ENCODE measurements at regions not wholly inside any gene's neighbourhood (a gene's known extent, or its start where the extent isn't known, plus 50 kb on each side); places are given as distances from the start of the nearest gene placed in this dataset.

DNA sequence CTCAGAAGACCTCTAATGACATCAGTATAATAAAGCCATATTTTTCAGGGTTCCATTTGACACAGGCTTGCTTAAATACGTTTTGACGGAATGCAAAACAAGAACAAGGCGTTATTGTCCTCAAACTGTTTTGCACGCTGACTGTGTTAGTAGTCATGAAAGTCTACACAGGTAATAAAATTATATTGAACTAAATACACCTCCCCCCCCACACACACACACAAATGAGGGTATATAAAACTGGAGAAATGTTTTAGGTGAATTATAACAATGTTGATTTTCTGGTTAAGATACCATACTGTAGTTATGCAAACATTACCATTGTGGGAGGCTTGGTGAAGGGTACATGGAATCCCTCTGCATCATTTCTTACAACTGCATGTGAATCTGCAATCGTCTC lies 257.1 kb upstream of the ARRDC4 start:
- DNase-seq (ENCODE audit: low read depth) = no peak

DNA sequence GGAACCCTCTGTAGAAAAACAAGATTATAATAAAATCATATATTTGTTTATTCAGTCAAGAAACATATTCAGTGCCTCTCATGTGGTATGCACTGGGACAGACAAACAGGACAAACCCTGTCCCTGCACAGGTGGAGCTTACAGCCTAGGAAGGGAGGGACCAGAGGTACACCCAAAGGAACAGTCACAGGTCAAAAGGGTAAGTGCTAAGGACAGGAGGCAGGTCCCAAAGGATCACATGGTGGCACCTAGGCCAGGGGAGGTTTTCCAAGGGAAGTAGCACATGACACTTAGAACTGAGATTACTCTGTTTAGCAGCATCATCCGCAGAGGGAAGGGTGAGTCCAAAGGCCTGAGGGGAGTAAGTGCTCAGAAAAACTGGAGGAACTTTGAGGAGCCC lies 254.4 kb upstream of the ARRDC4 start:
- no peak for DNase-seq (ENCODE audit: low read depth)

DNA sequence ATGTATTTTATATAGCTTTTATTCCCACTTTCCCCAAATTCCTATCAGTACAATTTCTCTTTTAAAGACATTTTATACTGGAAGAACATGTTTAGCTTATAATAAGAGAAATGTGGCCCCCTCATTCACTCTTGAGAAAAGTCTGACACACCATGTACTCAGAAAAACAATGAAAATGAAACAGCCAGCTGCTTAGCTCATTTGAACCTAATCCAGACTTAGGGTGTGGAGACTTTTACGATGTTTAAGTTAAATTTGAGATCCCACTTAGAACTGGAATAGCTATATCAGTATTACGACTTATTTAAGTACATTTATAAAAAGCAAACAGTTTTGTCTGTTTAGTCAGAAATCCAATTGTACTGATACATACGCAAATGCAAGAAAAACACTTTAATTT lies 252.3 kb upstream of the ARRDC4 start:
- no peak for DNase-seq (ENCODE audit: low read depth)

DNA sequence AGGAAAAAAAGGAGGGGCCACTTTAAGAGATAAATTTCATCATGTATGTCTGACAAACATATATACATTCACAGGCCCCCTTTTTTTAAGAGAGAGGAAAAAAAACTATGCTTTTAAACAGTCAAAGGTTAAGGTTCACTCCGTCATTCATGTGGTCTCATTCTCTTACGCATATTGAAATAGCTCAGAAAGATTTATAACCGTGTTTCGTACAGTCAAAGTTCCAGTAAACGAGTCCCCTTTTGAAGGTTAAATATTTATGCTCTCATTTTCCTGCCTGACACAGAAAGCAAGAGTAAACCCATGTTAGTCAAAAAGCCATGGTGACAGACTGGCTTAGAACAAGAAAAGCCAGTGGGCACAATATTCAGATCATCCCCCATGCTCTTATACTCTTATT lies 248.0 kb upstream of the ARRDC4 start:
- DNase-seq (ENCODE audit: low read depth) = no peak

DNA sequence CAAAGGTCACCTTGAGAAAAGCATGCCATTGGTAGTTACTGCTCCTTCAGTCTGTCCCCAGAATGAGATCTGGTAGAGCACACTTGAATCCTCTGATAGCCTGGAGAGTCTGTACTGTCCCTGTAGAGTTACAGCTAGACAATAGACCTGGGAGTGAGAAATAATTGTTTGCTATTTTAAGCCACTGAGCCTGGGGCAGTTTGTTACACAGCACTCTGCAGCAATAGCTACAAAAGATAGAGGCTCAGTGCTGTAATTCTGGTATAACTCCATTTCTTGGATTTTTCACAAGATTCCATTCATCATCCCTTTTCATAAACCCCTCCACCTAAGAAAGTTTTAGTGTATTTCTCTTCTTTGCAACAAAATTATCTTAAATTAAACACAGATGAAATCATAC lies 242.7 kb upstream of the ARRDC4 start:
- DNase-seq (ENCODE audit: low read depth) = no peak

DNA sequence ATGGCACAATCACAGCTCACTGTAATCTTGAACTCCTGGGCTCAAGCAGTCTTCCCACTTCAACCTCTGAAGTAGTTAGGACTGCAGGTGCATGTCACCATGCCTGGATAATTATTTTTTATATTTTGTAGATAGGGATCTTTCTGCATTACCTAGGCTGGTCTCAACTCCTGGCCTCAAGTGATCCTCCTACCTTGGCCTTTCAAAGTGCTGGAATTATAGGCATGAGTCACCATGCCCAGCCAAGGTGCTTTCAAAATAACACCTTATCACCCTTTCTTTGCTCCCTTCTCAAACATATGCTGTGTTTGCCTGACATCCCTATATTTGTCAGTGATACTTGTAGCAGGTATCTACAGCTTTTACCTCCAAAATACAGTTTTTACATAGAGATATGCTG lies 242.0 kb upstream of the ARRDC4 start:
- DNase-seq (ENCODE audit: low read depth) = no peak

DNA sequence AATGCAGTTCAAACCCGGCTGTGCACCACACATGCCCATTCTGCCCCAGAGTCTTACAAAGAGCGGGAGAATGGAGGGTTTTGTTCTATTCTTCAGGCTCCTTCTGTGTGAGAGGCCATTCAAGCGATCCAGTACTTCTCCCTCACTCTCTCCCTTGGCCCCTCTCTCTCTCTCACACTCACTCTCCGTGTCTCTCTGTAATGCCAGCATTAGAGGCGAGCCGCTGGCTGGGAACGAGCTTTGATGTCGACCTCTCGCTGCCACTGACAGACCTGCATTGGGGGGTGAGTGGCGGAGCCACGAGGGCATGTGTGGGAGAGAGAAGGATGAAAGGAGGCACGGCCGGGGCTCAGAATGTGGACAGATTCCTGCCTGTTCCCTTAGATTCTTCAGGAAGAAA lies 231.7 kb upstream of the ARRDC4 start:
- no peak for DNase-seq (ENCODE audit: low read depth)

DNA sequence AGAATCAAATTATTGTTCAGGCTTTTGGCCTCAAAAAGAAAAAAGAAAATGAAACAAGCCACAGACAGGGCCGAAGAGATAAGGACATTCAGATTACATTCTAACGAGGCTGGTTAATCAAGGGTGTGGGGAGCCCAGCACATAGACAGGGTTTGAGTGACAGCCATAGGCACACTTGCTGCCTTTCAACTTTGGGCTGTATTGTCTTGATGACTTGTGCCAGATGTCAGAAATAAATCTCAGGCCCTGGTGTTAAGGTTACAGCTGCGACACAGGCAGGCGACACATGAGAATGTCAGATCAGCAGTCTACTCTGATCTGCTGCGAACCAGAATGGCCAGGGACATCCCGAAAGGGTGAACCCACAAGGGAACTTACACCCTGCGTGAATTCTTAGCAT lies 231.2 kb upstream of the ARRDC4 start:
- DNase-seq (ENCODE audit: low read depth) = no peak

DNA sequence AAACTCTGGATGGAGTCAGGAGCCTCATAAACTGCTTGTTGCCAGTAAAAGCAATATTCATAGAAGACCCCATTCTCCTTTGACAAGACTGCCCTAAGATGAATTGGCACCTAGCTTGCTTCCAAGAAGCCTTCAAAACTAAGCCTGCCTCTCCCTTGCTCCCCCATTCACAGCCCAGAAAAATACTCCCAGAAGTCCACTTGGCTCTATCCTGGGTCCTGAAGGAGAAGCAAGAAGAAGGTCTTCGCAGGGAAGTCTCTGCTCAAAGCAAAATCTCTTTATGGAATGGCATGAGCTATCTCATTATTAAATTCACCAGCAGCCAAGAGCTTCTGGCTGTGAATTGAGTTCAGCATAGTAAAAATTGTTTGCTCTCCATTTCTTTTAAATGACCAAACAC lies 230.2 kb upstream of the ARRDC4 start:
- no peak for DNase-seq (ENCODE audit: low read depth)

DNA sequence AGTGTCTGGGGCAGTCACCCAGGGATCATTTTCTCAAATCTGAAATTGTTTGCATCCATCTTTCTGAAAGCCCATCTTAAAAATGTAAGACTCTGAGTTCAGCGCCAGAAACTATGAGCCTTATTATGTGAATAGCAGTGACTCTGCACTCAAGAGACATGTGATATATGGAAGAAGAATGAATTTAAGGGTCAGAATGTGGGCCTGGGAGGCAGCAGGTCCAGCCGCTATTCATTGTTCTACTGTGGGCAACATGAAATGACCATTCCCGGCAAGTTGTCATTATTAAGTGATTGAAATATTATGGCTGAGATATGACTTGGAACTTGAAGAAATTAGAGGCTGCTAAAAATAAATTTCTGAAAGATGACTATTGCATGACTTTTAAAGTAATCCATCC lies 228.6 kb upstream of the ARRDC4 start:
- DNase-seq (ENCODE audit: low read depth) = no peak

DNA sequence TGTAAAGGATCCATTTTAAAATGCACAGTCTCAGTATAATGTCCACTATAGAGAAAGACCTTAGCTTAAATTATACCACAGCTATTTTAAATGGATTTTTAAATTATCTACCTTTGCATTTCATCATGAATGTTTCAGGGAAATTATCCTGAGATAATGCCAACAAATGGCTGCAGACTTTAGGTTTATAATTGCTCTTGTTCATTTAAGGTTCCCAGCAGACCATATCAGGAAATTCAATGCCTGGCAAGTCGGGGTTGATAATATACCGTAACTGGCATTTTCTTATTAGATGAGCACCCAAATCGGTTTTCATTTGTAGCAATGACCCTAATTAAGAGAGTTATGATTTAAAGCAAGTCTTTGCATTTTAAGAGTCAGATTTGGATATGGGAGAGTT lies 227.1 kb upstream of the ARRDC4 start:
- DNase-seq (ENCODE audit: low read depth) = no peak

DNA sequence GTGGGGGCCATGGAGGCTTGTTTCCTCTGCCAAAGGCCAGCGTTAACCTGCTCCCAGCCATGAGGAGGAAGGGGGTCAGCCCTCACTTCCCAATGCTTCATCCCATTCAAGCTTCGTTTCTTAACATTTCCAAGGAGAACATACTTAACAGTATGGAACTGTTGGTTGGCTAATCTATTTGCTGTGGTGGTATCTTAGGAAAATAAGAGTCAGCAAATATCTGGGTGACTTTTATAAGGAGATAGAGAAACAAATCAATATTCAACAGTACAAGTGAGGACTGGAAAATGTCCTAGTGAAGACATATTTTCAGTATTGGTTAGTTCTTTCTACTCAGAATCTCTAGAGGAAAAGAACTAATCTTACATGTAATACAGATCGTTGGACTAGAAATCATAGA lies 223.8 kb upstream of the ARRDC4 start:
- DNase-seq (ENCODE audit: low read depth) = no peak

DNA sequence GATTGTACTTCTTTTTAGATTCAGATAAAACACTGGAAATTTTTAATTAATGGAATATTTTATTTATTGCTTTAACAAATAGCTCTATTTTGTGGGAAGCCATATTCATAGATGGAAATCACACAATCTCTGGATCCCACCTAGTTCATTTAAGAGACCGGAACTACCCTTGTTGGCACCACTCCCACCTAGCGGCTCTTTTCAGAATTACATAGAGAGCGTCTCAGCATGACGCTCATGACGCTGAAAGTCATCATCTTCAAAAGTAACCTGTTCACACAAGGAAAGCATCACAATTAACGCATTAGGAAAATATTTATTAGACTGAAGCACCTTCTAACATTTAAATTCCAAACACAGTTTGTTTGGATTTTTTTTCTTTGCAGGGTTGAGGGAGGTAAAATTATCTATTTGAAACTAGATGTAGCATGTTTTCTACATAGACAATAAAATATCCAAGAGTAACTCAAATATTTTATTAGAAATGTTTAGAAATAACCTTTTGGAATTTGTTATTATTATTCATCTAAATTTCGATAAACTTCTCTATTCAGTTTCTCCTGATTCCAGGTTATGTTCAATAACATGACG lies 214.9 kb upstream of the ARRDC4 start:
- no peak for DNase-seq (ENCODE audit: low read depth)

DNA sequence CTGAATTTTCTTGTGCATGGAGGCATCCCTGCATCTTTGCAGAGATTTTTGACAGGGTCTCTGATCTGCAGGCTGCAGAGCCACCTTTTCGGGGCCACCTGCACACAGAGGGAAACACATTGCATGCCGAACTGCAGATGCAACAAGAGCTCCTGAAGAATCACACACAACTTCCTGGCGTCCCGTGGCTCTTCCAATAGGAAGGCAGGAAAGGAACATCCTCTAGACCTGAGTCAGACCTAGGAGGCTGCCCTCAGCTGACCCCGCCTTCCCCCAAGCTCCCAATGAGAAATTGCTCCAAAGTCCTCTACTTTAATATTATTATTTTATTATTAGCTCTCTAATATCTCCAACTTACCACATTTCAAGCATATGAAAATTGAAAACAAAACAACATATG lies 213.2 kb upstream of the ARRDC4 start:
- DNase-seq (ENCODE audit: low read depth) = no peak

DNA sequence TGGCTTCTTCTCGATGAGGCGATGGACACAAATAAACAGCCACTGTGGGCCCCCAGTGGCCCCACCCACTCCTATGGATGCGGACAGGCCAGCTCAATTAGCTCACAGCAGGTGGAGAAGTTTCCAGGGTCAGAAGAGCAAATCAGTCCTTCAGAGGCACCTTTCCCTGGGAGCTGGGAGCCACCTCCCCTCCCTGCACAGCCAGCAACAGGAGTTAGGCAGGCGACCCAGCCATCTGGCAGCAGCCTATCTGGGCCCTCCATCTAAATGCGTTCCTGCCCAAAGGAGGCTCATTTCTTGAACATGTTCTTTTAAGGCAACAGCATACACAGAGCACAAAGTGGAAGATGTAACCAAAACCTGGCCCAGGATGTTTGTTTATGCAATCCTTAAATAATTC lies 211.9 kb upstream of the ARRDC4 start:
- no peak for DNase-seq (ENCODE audit: low read depth)

DNA sequence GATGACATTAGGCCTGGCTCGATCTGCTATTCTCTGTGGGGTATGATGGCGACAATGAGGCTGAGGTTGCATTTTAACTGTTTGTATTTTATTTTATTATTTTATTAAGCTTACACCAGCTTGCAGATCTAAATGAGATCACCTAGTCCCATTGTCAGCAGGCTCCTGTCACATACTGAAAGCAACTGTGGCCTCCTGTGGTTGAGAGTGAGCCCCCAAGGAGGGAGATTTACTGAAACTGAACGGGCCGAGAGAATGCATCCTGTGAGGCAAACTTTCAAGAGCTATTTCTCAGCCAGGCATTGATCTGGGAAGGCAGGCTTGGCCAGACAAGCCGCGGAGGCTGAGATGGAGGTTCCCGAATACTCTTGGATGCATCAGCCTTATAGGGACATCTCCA lies 210.4 kb upstream of the ARRDC4 start:
- DNase-seq (ENCODE audit: low read depth) = no peak

DNA sequence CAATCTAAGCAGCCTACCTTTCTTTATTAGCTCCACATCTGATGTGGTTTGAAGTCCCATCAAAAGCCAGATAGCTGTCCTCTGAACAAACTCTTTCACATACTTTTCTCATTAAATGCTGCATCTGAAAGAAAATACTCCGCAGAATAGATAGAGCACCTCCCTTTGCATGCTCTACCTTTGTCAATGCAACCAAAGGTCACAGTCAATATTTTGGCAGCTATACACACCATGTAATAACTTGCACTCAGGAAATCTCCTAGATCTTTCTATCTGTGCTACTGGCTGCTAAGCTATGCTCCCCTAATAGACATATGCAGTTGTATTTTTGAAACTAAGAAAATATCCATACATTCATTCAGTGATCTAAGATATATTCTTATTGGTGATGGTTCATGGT lies 204.8 kb upstream of the ARRDC4 start:
- no peak for DNase-seq (ENCODE audit: low read depth)

DNA sequence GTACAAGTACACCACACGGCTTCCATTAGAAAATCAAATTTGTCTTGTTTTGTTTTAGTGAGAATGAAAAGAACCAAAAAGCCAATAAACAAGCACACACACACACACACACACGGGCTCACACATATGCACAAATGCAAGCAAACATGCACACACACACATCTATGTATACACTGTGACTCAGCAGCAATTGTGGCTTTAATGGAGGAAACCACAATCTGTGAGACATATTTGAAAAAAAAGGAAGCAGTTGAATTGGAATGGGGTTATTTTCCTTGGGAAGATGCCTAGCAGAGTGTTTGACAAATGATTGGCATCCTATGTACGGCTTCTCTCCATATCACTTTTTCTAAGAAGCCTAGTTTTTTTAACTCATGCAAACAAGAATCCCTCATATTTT lies 201.1 kb upstream of the ARRDC4 start:
- DNase-seq (ENCODE audit: low read depth) = no peak

DNA sequence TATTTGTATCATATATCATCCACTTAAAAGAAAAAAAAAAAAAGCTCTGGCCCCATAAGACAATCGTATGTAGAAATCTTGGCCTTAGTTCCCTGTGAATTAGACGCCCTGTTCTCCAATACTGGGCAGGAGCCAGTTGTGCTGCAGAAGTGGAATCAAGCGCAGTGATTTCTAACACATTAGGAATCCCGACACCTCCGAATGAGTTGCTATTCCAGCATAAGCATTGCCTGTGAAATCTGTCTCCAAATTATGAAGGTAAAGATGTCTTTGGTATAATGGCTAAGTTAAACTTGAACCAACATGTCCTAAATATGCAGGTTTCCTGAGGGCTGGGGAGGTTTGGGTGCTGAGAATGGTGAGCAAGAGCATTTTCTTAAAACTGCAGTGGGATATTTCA lies 199.4 kb upstream of the ARRDC4 start:
- DNase-seq (ENCODE audit: low read depth) = no peak

DNA sequence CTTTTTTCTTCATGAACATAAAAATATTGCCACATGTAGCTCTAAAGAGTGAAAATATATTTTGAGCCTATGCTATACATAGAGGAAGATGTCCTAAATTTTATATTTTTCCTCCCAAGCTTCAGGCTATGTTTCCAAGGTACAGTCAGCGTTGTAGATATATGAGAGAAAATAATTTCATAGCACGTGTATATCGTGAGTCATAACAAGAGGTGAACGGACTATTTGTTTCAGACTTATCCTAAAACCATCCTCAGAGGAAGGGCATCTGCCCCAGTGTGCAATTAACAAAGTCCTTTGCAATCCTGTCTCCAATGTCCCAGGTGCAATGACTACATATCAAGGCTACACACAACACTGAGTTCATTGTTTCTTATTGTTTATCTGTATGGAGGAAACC lies 177.3 kb upstream of the ARRDC4 start:
- DNase-seq (ENCODE audit: low read depth) = no peak

DNA sequence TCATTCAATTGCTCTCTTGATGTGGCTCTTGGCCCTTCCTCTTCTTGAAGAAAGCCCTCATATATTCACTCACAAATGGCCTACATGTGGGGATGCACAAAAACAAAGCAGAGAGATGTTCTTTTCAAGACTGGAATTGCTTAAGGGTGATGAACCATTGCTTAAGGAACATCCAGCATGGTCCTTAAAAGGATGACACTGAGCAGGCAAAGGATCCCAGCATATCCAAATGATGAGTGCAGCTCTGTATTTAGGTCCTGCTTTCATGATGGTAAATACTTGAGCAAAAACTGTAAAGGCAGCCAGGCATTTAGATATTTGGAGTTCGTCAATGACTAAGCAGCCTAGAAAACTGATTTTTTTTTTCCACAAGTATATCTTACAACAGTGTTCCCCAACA lies 173.8 kb upstream of the ARRDC4 start:
- DNase-seq (ENCODE audit: low read depth) = no peak

DNA sequence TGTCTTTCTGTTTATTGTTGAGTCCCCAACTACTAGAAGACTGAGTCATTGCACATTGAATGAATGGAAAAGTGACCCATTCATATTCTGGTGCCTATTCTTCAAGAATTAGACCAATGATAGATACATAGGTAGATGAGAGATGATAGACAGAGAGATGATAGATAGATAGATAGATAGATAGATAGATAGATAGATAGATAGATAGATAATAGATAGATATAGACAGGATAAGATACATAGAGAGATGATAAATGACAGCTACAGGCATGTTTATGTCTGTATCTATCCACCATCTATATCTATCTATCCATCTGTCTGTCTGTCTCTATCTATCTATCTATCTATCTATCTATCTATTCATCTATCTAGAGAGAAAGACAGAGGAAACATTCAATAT lies 170.3 kb upstream of the ARRDC4 start:
- no peak for DNase-seq (ENCODE audit: low read depth)

DNA sequence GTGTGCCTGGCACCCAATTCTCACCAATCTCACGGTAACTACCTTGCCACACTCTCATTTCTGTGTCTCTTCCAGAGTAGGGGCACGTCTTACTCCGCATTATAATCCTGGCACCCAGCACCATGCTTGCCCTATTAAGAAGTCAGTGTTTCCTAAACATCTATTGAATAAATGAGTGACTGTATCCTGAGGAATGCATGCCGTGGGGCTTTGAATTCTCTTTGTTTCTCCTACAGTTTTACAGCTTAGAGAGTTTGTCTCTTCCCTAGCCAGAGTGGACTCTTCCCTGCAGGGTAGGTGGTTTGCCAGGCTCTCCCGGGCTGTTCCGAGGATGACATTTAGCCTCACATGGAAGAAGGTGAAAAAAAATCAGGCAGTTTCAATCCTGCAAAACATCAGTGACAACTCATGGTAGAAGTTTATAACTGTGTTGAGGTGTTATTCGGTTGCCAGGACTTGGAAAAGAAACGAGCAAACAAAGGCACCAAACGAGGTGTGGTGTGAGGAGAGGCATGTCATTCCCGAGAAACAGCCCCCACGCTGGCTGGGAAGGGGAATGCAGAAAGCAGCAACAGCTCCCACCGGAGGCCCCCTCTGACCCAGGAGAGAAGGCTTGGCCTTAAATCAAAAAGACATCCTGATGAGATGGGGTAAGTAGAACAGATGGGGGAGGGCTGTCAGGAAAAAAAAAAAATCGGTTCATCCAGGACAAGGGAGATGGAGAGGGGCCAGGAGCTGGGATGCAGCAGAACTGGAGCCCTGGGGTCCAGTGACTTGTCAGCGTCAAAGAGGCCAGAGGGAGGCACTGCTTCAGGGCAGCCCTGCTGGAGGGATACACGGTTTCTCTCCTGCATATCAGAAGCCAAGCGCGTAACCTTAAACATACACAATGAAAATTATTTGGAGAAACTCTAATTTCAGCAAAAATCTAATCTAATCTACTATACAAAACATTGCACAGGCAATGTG lies 168.4 kb upstream of the ARRDC4 start:
- DNase-seq (ENCODE audit: low read depth) = no peak

DNA sequence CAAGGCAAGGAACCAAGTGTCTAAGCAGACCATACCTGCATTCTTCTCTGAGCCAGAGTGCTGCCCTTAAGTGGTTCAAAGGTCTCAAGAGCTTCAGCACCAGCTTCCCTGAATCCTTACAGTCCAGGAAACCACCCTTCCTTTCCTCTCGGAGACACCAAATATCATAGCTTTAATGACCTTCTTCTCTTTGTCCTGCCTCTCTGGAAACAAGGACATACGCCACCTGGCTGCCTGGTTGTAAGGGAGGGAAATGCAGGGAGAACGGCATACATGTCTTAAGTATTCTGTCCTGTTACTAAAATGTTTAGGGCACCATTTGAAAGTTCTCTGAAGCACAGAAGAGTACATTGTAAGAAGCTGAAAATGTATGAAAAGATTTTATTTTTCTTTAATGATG lies 155.6 kb upstream of the ARRDC4 start:
- no peak for DNase-seq (ENCODE audit: low read depth)
